ENCODE measurements at regions not wholly inside any gene's neighbourhood (a gene's known extent, or its start where the extent isn't known, plus 50 kb on each side); places are given as distances from the start of the nearest gene placed in this dataset.
A peak's percentile ranks its signal among the peaks of the same experiment; 100 is the strongest.

DNA sequence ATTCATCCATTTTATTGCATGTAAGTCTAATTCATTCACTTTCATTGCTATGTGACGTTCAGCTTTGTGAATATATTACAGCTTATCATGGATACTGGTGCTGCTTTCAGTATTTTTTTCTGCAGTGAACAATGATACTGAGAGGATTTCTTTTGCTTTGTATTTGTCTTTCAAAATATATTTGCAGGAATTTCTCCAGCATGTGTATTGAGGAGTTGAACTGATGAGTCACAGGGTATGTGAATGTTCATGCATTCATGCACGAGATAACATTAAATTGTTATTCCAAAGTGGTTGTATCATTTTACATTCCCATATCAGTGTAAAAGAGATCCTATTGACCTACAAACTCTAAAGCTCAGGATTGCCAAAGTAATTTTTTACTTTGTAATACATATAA is 283.8 kb upstream of the ARSJ start:
- TF ChIP-seq POLR2AphosphoS5 (IDR thresholded peaks at IDR 0.05; ENCODE audit: low read depth, low read length), result no peak
- TF ChIP-seq TAF1 (IDR thresholded peaks at IDR 0.05; ENCODE audit: borderline replicate concordance, low read depth, low read length), result no peak
- TF ChIP-seq POLR2A (IDR thresholded peaks at IDR 0.05; ENCODE audit: low read depth, low read length), result no peak
- no peak for FAIRE-seq

DNA sequence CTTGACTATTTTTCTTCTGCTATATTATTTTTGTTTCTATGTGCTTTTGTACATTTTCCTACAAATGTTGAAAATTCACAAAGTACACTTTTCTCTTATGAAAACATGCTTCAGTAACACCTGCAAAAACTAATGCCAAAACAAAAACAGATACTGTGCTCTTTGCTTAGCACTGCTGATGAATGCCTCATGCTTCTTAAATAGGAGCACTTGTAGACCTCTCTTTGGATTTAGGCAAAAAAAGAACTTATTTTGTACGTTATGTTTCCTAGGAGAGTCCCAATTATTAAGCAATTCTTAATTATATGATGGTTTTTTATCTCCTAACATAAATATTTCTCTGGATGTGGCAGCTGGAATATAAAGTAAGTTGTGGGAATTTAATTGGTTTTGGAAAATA is 285.0 kb upstream of the ARSJ start:
- FAIRE-seq, result no peak
- no peak for TF ChIP-seq TAF1 (IDR thresholded peaks at IDR 0.05; ENCODE audit: borderline replicate concordance, low read depth, low read length)
- no peak for TF ChIP-seq POLR2AphosphoS5 (IDR thresholded peaks at IDR 0.05; ENCODE audit: low read depth, low read length)
- DNase-seq (ENCODE audit: insufficient read length), result no peak

More for the DNA sequence above, 283.8 kb upstream of the ARSJ start:
- DNase-seq (ENCODE audit: insufficient read length), result no peak

DNA sequence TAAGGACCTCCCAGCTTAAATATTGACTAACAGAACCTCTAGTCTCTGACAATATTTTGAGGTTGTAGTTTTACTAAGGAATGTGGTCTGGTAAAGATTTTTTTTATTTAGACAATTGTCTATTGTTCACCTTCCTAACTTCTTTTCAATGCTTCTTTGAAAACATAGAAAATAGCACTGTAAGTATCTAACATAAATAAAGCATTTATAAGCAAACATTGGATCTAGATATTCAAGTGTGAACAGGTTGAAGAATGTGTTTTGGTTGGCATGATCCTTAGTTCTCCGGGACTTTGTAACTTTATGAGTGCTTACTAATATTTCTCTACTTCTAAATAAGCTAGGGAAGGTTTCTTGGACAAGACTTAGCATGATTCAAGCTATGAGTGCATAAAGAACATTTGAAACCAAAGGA is 285.4 kb upstream of the ARSJ start:
- FAIRE-seq (no peak), DNase-seq (ENCODE audit: insufficient read length) (no peak)
- TF ChIP-seq TAF1 (IDR thresholded peaks at IDR 0.05; ENCODE audit: borderline replicate concordance, low read depth, low read length) (no peak), POLR2AphosphoS5 (IDR thresholded peaks at IDR 0.05; ENCODE audit: low read depth, low read length) (no peak), POLR2A (IDR thresholded peaks at IDR 0.05; ENCODE audit: low read depth, low read length) (no peak)

DNA sequence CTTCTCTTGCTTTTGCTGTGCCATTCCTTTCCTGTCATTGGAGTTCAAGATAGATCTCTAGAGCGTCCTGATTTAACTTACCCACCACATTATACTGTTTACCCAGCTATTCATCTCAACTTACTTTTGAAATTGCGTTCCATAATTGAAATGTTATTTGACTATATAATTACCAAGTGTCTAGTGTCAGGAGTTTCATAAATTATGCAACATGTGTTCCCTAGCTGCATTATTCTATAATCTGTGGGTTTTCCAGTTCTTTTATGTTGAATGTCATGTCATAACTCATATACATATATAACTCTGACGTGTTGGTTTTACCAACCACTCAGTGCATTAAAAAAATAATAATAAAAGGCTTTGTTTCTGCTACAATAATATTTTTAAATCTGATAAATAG is 285.9 kb upstream of the ARSJ start:
- DNase-seq (ENCODE audit: insufficient read length) (no peak), FAIRE-seq (no peak)
- TF ChIP-seq TAF1 (IDR thresholded peaks at IDR 0.05; ENCODE audit: borderline replicate concordance, low read depth, low read length) (no peak), POLR2AphosphoS5 (IDR thresholded peaks at IDR 0.05; ENCODE audit: low read depth, low read length) (no peak), POLR2A (IDR thresholded peaks at IDR 0.05; ENCODE audit: low read depth, low read length) (no peak)

DNA sequence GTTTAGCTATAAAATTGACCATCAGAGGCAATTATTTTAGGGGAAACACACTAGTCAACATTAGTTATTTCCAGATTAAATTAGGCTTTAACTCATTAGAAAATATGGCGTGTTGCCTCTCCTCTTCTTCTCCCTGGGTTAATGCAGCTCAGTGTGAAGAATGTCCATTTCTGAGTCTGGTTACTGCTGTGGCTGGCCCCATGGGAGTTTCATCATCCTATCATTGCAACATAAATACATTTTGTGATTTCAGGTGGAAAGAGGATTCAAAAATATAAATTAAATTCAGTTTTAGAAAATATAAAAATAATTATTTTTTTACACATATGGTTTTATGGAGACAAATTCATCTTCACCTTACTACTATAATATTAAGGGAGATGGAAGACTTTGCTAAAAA is 288.5 kb upstream of the ARSJ start:
- FAIRE-seq (no peak), DNase-seq (ENCODE audit: insufficient read length) (no peak)
- TF ChIP-seq TAF1 (IDR thresholded peaks at IDR 0.05; ENCODE audit: borderline replicate concordance, low read depth, low read length), result no peak
- no peak for TF ChIP-seq POLR2A (IDR thresholded peaks at IDR 0.05; ENCODE audit: low read depth, low read length)
- no peak for TF ChIP-seq POLR2AphosphoS5 (IDR thresholded peaks at IDR 0.05; ENCODE audit: low read depth, low read length)

DNA sequence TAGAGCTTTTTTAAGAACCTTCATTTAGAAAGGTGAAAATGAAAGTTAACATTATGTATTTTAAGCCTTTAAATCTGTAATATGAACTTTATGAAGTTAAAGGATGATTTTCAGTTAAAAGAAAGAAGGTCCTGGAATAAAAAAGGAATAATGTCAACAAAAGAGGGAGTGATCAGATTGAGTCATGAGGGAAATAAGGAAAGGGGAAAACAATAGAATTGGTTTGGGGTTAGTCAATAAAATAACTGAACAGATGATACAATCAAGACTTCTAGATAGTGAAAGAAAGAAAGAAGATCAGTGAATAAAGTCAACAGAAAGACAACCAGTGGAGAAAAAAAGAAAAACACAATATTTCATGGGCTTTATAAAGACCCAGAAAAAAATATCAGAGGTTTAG is 291.6 kb upstream of the ARSJ start:
- FAIRE-seq, result no peak
- TF ChIP-seq TAF1 (IDR thresholded peaks at IDR 0.05; ENCODE audit: borderline replicate concordance, low read depth, low read length) (no peak), POLR2A (IDR thresholded peaks at IDR 0.05; ENCODE audit: low read depth, low read length) (no peak), POLR2AphosphoS5 (IDR thresholded peaks at IDR 0.05; ENCODE audit: low read depth, low read length) (no peak)
- DNase-seq (ENCODE audit: insufficient read length), result no peak

DNA sequence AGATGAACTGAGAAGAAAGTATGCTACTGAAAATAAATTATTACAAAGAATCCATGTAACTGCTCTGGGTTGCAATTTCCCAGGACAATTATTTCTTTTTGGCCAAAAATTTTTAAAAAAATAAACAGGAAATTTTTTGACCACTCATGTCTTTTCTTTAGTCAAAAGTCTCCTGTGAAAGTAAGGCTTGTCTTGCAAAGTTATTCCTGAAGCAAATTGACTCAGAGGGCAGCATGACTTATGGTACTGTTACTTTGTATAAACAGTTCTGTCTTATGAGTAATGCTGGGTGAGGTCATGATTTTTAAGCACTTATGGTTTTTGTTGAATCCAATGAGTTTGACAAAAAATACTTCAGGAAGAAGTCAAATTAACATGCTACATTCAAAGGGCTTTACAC is 292.8 kb upstream of the ARSJ start:
- no peak for TF ChIP-seq TAF1 (IDR thresholded peaks at IDR 0.05; ENCODE audit: borderline replicate concordance, low read depth, low read length)
- TF ChIP-seq POLR2A (IDR thresholded peaks at IDR 0.05; ENCODE audit: low read depth, low read length), result no peak
- no peak for TF ChIP-seq POLR2AphosphoS5 (IDR thresholded peaks at IDR 0.05; ENCODE audit: low read depth, low read length)
- FAIRE-seq, result peak; percentile 27

DNA sequence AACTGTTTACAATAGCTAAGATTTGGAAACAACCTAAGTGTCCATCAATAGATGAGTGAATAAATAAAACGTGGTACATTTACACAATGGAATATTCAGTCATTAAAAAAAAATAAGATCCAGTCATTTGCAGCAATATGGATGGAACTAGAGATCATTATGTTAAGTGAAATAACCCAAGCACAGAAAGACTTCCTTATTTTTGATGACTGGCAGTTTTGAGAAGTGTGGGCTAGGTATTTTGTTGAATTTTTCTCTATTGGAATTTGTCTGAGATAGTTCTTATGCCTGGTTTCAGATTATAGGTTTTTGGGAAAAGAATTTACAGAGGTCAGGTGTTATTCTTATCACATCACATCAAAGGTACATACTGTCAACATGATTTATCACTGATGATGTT is 293.8 kb upstream of the ARSJ start:
- DNase-seq (ENCODE audit: insufficient read length), result no peak
- no peak for FAIRE-seq
- TF ChIP-seq POLR2AphosphoS5 (IDR thresholded peaks at IDR 0.05; ENCODE audit: low read depth, low read length), result no peak
- no peak for TF ChIP-seq TAF1 (IDR thresholded peaks at IDR 0.05; ENCODE audit: borderline replicate concordance, low read depth, low read length)
- TF ChIP-seq POLR2A (IDR thresholded peaks at IDR 0.05; ENCODE audit: low read depth, low read length), result no peak

More for the DNA sequence above, 292.8 kb upstream of the ARSJ start:
- no peak for DNase-seq (ENCODE audit: insufficient read length)

DNA sequence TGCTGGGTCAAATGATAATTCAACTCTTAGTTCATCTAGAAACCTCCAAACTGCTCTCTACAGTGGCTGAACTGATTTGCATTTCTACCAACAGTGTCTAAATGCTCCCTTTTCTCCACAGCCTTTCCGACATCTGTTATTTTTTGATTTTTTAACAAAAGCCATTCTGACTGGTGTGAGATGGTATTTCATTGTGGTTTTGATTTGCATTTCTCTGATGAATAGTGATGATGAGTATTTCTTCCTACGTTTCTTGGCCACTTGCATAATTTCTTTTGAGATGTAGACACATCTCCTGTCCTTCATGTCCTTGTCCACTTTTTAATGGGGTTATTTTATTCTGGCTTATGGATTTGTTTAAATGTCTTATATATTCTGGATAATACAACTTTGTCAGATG is 298.2 kb upstream of the ARSJ start:
- FAIRE-seq, result no peak
- DNase-seq (ENCODE audit: insufficient read length), result no peak
- TF ChIP-seq TAF1 (IDR thresholded peaks at IDR 0.05; ENCODE audit: borderline replicate concordance, low read depth, low read length) (no peak), POLR2A (IDR thresholded peaks at IDR 0.05; ENCODE audit: low read depth, low read length) (no peak), POLR2AphosphoS5 (IDR thresholded peaks at IDR 0.05; ENCODE audit: low read depth, low read length) (no peak)

DNA sequence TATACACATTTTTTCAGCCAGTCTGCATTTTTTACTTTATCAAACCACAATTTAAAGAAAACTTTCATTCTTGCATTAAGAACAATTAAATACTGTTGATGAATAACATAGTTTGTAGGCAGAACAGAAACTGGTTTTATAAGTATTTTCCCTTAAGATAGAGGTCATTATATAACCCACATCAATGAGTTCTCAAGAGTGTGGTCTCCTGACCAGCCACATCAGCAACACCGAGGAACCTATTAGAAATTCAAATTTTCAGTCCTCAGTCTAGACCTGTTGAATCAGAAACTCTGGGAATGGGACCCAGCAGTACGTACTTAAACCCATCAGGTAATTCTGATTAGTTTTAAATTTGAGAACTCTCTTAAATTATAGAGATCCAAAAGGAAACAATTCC is 299.6 kb upstream of the ARSJ start:
- DNase-seq (ENCODE audit: insufficient read length) (no peak), FAIRE-seq (no peak)
- no peak for TF ChIP-seq TAF1 (IDR thresholded peaks at IDR 0.05; ENCODE audit: borderline replicate concordance, low read depth, low read length)
- TF ChIP-seq POLR2AphosphoS5 (IDR thresholded peaks at IDR 0.05; ENCODE audit: low read depth, low read length), result no peak
- TF ChIP-seq POLR2A (IDR thresholded peaks at IDR 0.05; ENCODE audit: low read depth, low read length), result no peak

DNA sequence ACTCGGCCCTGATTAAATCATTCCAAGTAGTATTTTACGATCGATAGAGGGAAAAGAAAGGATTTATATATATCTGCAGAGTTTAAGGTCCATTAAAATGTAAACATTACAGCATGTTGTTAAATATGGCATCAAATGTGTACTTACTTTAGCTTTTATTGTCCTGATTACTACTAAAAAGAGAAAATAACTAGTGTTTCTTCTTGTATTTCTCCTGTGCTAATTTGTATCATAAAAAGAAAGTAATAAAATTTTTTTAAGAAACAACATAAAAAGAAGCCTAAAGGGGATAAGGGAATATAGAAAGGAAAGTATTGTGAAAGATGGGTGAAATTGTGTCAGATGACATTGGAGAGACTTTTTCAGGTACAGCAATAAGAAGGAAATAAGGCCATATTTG is 300.3 kb upstream of the ARSJ start:
- no peak for TF ChIP-seq POLR2AphosphoS5 (IDR thresholded peaks at IDR 0.05; ENCODE audit: low read depth, low read length)
- no peak for TF ChIP-seq TAF1 (IDR thresholded peaks at IDR 0.05; ENCODE audit: borderline replicate concordance, low read depth, low read length)
- no peak for TF ChIP-seq POLR2A (IDR thresholded peaks at IDR 0.05; ENCODE audit: low read depth, low read length)
- DNase-seq (ENCODE audit: insufficient read length) (no peak), FAIRE-seq (no peak)

DNA sequence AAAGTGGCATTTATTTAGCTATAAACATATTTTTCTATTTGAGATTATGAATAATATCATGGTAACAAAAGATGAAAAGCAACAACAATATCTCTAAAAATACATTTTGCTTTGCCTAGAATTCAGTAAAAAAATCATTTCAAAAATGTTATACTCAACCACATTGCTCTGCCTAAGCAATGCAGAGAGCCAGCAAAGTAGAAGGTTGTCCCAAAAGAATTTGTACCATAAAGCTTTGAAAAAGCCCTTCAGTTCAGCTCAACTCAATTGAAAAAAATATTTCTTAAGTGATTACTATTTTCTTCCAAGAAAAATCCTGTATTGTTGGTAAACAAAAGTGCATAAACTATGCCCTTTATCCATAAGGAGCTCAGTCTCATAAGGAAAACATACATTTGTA is 301.2 kb upstream of the ARSJ start:
- DNase-seq (ENCODE audit: insufficient read length), result no peak
- FAIRE-seq, result no peak
- TF ChIP-seq POLR2AphosphoS5 (IDR thresholded peaks at IDR 0.05; ENCODE audit: low read depth, low read length) (no peak), TAF1 (IDR thresholded peaks at IDR 0.05; ENCODE audit: borderline replicate concordance, low read depth, low read length) (no peak), POLR2A (IDR thresholded peaks at IDR 0.05; ENCODE audit: low read depth, low read length) (no peak)
